Left ventricle myocardium inferior (tissue), 1 donor: ENCODE measurements at regions not wholly inside any gene's neighbourhood (a gene's known extent, or its start where the extent isn't known, plus 50 kb on each side); places are given as distances from the start of the nearest gene placed in this dataset.

Source experiments
- DNase-seq: peaks from one replicate; pipeline ENCODE4 v3.0.0-alpha.2; 2020
- H3K27ac ChIP-seq: fragments of 200-600 bp; replicated peaks from 2 replicates; pipeline ENCODE4 v1.8.0; 2021
- H3K27me3 ChIP-seq: fragments of 200-600 bp; 2 replicates; pipeline ENCODE4 v1.8.0; 2021; ENCODE audit warnings: low read depth
- H3K36me3 ChIP-seq: fragments of 200-600 bp; 2 replicates; pipeline ENCODE4 v1.8.0; 2021
- H3K4me1 ChIP-seq: fragments of 200-600 bp; 2 replicates; pipeline ENCODE4 v1.8.0; 2021
- H3K4me3 ChIP-seq: fragments of 200-600 bp; 2 replicates; pipeline ENCODE4 v1.8.0; 2021; ENCODE audit warnings: mild to moderate bottlenecking, moderate library complexity
- H3K9me3 ChIP-seq: fragments of 200-600 bp; replicated peaks from 2 replicates; pipeline ENCODE4 v1.8.0; 2021
- intact Hi-C: fragments of 100-400 bp; cut with micrococcal nuclease; formaldehyde crosslinking; loops from one replicate; pipeline ENCODE4 v1.11.0; 2022
- TF ChIP-seq, protein P1 (sequence below): fragments of 200-600 bp; IDR thresholded peaks from 2 replicates; pipeline ENCODE4 v1.8.0; 2021; ENCODE audit warnings: antibody characterized with exemption, mild to moderate bottlenecking, borderline replicate concordance
- donor health status: DM: no; HTN: yes; CAD: no; lungs with severe emphysema.

DNA sequence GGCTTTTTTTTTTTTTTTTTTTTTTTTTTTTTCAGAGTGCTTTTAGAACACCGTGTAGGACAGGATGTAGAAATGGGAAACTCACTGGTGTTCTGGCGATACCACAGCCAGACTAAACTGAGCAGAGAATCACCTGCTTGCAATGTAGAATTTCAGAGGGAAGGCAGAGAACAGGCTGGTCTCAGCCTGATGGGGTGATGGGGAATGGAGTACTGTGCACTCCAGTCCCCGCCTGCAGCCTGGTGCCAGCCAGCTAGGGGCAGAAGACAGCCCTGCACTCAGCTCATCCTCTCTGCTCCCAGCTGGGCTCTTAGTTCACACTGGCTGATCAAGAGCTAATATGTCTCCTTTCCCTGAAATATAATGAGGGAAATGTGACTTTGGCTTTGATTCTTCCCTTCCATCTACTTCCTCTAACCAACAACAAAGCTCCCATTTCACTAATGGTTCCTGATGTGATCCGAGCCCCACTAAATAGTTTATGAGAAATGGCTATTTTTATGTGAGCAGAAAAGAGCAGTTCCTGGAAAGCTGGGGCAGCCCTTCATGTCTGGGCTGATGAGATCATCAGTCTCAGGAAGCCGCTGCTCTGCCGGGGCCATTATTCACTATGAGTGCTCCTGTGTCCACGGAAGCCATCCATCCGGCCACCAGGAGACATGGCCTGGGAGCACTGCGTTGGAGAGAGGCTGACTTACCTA, 209.7 kb downstream of the GADD45G start:
- no peak overlapping the region for H3K27ac ChIP-seq
- peaks cover 43% of the 10 kb centered on the region for H3K4me1 ChIP-seq
- DNase-seq, result no peak
- no peaks in the 10 kb centered on the region for H3K9me3 ChIP-seq
- intact Hi-C loops, result no loop called here
- H3K36me3 ChIP-seq, result no peaks in the 10 kb centered on the region
- no peaks in the 10 kb centered on the region for H3K27me3 ChIP-seq
- TF ChIP-seq, protein P1, sequence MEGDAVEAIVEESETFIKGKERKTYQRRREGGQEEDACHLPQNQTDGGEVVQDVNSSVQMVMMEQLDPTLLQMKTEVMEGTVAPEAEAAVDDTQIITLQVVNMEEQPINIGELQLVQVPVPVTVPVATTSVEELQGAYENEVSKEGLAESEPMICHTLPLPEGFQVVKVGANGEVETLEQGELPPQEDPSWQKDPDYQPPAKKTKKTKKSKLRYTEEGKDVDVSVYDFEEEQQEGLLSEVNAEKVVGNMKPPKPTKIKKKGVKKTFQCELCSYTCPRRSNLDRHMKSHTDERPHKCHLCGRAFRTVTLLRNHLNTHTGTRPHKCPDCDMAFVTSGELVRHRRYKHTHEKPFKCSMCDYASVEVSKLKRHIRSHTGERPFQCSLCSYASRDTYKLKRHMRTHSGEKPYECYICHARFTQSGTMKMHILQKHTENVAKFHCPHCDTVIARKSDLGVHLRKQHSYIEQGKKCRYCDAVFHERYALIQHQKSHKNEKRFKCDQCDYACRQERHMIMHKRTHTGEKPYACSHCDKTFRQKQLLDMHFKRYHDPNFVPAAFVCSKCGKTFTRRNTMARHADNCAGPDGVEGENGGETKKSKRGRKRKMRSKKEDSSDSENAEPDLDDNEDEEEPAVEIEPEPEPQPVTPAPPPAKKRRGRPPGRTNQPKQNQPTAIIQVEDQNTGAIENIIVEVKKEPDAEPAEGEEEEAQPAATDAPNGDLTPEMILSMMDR, result no peak
- H3K4me3 ChIP-seq, result no peak overlapping the region

DNA sequence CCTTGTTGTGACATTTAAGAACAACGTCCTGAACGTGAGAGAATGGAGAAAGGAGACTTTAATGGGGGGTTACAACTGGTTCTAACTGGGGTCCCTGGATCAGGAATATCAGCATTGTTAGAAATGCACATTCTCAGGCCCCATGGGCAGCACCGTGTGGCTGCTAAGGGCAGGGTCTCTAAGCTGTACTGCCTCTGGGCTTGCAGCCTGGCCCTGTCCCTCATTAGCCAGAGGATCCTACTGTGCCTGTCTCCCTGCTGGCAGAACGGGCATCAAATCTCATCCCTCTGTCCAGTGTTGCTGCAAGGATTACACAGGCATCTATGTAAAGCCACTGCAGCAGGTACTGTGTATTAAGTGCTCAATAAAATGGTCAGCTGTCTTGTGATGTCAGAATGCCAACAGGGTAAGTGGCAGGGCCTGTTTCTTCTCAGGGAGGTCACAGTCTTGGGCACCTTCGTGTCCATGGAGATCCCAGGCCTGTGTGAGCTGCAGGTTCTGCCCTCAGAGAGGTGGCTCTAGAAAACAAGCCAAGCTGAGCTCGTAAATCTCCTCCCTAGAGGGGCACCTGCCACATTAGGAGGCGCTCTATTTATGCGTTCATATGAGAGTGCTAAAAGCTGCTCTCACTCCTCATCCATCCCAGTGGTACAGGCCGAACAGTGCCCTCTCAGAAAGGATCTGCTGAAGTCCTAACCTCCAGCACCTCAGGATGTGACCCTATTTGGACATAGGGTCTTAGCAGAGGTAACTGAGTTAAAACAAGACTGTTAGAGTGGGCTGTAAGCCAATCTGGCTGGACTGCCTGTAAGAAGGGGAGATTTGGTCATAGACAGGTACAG, 210.5 kb downstream of the GADD45G start:
- TF ChIP-seq, protein P1, result no peak
- Histone ChIP-seq H3K9me3 (no peaks in the 10 kb centered on the region), H3K27ac (no peak overlapping the region), H3K36me3 (no peaks in the 10 kb centered on the region), H3K4me3 (no peak overlapping the region), H3K27me3 (no peaks in the 10 kb centered on the region), H3K4me1 (peaks cover 40% of the 10 kb centered on the region)
- no peak for DNase-seq
- intact Hi-C loops, result no loop called here

DNA sequence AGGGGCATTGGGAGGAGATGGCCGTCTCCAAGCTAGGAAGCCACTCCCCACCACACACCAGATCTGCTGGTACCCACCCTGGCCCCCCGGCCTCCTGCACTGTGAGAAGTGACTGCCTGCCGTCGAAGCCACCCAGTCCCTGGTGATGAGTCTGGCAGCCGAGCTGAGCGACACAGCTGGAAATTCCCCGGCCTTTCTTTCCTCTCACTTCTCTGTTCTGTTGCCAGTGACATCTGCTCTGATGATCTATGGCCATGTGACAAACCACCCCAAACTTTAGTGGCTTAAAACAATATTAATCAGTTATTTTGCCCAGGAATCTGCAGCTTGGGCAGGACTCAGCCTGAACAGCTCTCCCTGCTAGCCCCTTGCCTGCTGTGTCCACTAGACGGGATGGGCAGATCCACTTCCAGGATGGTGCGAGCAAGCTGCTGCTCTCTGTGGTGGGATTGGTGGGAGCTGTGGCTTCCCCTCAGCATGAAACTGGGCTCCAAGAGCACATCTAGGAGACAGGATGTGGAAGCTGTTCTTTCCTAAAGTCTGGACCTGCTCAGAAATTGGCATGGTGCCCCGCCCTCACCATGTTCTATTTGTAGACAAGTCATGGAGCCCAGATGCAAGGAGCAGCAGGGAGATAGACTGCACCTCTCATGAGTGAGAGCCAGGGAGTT, 211.2 kb downstream of the GADD45G start:
- TF ChIP-seq, protein P1, result no peak
- intact Hi-C loops, result no loop called here
- H3K4me1 ChIP-seq, result peaks cover 35% of the 10 kb centered on the region
- no peaks in the 10 kb centered on the region for H3K36me3 ChIP-seq
- DNase-seq, result peak; percentile 72
- no peaks in the 10 kb centered on the region for H3K9me3 ChIP-seq
- peak overlapping the region; percentile 52 for H3K27ac ChIP-seq
- H3K4me3 ChIP-seq, result no peak overlapping the region
- no peaks in the 10 kb centered on the region for H3K27me3 ChIP-seq

DNA sequence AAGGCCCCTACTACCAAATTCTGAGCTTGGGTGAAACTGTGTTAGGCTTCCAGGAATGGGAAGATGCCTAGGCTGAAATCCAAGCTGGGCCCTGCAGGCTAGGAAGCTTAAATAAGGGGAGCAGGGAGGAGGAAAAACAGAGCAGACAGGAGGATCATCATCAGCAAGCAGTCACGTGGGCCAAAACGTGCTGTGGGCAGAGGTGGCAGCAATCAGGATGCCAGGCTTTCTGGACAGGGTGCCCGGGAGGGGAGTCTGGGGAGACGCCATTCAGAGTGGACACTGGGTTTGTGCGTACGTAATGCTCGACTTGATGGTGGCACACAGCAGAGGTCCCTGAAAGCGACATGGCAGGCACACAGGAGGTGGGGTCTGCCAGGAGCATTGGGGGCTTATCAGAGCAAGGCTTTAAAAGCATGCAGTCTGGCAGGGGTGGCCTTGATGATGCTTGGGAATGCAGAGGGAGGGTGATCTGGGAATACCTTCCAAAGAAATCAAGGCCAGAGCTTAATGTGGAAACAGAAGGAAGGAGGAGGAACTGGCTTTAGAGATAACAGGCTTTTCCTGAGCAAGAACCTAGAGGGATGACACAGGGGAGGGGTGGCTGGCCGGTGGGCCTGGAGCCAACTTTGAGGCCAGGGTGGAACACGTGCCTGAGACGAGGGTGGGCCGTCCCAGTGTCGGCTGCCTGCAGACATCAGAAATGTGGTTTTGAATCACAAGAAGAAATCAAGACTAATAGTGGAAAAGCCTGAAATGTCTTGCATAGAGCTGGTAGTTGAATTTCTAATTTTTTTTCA, 212.5 kb downstream of the GADD45G start:
- TF ChIP-seq, protein P1, result no peak
- Histone ChIP-seq H3K4me1 (peaks cover 35% of the 10 kb centered on the region), H3K27me3 (no peaks in the 10 kb centered on the region), H3K36me3 (no peaks in the 10 kb centered on the region), H3K4me3 (no peak overlapping the region), H3K27ac (no peak overlapping the region), H3K9me3 (no peaks in the 10 kb centered on the region)
- DNase-seq, result no peak
- intact Hi-C loops, result no loop called here

DNA sequence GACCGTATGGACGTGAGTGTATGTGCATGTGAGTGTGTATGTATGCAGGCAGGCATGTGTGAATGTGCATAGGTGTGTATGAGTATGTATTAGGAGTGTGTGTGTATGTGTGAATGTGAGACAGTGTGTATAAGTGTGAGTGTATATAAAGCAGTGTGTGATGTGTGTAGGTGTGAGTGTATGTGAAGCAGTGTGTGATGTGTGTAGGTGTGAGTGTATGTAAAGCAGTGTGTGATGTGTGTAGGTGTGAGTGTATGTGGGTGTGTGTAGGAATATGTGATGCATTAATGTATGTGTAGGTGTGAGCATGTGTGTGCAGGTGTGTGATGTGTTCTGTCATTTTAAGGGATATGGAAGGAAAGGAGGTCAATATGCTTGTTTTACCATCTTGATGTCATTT, 215.5 kb downstream of the GADD45G start:
- no peaks in the 10 kb centered on the region for H3K36me3 ChIP-seq
- TF ChIP-seq, protein P1, result no peak
- no peak overlapping the region for H3K4me3 ChIP-seq
- intact Hi-C loops, result no loop called here
- peaks cover 25% of the 10 kb centered on the region for H3K4me1 ChIP-seq
- DNase-seq, result no peak
- H3K27ac ChIP-seq, result no peak overlapping the region
- H3K27me3 ChIP-seq, result no peaks in the 10 kb centered on the region
- no peaks in the 10 kb centered on the region for H3K9me3 ChIP-seq
